ENCODE measurements at regions not wholly inside any gene's neighbourhood (a gene's known extent, or its start where the extent isn't known, plus 50 kb on each side); places are given as distances from the start of the nearest gene placed in this dataset.

DNA sequence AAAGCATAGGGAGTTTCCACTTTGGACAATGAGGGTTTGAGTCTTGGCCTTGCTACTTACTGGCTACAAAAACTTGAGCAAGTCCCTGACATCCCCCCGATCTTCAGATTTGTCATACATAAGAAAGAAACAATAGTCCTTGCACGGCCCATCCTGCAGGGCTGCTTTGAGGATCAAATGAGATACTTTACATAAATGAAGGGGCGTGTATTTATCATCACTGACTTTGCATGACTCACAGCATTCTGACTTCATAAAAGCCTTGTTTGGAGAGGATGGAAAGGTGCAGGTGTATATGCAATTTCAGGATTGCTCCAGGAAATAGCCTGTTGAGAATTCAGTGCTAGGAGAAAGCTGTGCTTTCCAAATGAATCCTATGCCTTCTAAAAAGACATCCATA, 465.0 kb upstream of the MAF start:
- no peak for DNase-seq

GRCh38 chr16:80063713-80064069, 463.2 kb upstream of the MAF start:
- DNase-seq: no peak

DNA sequence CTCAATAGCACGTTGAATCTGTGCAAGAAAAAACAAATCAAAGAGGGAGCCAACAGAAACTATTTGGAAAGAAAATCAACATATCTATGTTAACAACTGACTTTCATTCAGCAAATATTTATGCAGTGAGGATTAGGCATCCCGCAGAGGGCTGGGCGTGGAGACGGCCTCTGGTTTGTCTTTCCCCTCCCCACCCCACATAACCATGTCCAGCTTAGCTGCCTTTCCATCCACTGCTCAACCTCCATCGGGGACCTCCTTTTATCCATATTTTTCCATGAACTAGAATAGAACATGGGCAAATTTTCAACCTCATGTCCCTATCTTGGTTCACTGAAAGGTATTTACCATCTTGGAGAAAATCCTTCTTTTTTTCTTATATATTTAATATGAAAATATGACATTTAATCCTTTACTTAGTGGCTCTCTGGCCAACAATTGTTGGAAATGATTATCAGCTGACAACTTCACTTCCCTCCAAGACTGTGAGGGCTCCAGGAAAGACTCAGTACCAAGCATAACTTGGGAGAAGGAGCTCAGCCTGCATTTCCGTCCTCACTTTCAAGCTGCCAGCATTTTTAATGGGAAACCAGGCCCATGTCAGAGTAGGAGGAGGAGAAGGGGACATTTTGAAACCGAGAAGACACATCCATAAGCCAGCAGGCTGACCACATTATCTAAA, 462.6 kb upstream of the MAF start:
- DNase-seq: no peak

GRCh38 chr16:80062361-80063030, 462.0 kb upstream of the MAF start:
- DNase-seq: no peak

GRCh38 chr16:80060470-80060869, 459.9 kb upstream of the MAF start:
- no peak for DNase-seq

DNA sequence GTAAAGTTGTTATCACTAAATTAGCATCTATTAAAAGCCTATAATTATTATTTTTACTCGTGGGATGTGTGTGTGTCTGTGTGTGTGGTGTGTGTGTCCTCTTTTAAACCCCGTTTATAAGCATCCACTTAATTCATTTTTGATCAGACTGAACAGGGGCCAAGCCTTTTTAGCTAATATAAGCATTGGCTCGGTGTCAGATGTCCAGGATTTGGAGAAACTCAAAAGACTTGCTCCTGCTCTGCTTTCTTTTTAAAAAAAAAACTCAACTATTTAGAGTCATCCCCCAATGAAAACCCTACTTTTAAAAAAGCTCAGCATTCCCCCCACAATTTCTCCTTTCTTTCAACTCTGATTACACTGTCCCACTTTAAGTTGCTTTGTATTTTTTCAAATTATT, 459.3 kb upstream of the MAF start:
- no peak for DNase-seq

DNA sequence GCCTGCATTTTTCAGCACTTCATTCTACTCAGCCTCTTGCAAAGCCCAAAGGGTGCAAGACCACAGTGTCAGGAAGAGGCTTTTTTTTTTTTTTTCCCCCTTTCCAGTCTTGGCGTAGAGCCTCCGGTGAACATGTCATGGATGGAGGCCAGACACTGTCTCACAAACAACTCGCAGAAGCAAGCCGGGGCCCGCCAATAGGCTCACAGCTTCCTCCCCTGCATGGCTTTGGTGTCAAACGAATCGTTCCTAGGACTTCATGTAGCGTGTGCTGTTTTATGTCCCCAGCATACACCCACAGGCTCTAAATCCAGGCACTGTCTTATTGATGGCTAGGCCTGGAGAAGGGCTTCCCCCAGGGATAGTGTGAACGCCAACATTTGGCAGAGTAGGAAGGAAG, 457.7 kb upstream of the MAF start:
- DNase-seq: no peak

- no peak for DNase-seq
Measured at GRCh38 chr16:80056324-80056723, 455.8 kb upstream of the MAF start.

DNA sequence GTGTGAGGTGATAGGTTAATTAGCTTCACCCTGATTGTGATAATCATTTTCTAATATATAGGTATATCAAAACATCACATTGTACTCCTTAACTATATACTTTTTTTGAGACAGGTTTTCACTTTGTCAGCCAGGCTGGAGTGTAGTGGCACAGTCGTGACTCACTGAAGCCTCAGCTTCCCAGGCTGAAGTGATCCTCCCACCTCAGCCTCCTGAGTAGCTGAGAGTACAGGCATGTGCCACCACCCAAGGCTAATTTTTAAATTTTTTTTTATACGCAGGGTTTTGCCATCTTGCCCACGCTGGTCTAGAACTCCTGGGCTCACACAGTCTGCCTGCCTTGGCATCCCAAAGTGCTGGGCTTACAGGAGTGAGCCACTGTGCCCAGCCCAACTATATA, 455.3 kb upstream of the MAF start:
- DNase-seq: no peak

DNA sequence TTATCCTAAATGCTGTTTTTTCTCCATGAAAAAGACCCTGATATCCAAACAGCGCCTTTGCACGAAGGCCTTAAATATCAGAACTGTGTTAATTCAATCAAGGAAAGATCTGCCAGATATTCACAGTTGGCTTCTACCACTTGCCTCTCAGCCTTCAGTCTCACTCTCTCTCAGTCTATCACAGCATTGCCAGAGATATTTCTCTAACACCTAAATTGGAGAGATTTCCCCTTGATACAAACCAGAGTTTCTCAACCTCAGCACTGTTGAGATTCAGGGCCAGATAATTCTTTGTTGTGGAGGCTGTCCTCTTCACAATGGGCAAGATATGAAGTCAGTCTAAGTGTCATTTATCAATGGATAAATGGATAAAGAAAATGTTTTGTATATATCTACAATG, 454.1 kb upstream of the MAF start:
- no peak for DNase-seq

DNA sequence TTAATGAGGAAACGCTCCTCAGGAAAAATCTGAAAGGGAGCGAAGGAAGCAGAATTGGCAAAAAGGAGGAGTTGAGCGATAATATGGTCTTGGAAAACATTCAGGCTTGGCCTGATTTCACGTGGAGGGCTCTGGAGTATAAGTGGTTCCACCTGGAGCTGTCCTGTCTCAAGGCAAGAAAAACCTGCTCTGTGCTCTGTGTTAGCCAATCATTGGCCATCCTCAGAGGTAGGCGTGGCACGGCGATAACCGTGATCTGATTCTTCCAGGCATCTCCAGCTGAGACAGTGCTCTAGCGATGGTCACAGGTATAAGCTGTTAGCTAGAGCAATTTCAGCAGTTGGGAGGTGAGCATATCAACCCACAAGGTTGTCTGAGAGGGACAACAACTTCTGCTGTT, 450.5 kb upstream of the MAF start:
- DNase-seq: no peak

DNA sequence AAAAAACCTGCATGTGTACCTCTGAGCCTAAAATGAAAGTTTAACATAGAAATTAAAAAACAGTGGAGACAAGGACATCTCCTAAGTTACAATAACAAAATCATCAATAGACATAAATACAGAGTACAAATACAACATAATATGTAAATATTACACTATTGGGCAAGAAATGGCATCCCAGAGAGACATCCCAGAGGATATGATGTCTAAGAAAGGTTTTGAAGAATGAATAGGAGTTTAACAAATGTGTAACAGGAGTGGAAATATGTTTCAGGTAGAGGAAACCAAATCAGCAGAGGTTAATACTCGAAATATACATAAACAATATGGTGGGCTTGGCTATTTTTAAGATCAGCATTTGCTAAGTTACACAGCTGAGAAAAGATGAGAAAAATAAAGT, 447.7 kb upstream of the MAF start:
- no peak for DNase-seq

DNA sequence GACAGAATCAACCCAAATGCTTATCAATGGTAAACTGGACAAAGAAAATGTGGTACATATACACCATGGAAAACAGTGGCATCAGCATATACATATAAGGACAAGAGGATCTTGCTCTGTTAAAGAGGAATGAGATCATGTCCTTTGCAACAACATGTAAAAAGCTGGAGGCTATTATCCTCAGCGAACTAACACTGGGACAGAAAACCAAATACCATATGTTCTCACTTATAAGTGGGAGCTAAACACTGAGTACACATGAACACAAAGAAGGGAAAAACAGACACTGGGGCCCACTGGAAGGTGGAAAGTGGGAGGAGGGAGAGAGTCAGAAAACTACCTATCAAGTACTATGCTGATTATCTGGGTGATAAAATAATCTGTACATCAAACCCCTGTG, 447.3 kb upstream of the MAF start:
- DNase-seq: no peak

GRCh38 chr16:80046848-80047247, 446.3 kb upstream of the MAF start:
- no peak for DNase-seq

DNA sequence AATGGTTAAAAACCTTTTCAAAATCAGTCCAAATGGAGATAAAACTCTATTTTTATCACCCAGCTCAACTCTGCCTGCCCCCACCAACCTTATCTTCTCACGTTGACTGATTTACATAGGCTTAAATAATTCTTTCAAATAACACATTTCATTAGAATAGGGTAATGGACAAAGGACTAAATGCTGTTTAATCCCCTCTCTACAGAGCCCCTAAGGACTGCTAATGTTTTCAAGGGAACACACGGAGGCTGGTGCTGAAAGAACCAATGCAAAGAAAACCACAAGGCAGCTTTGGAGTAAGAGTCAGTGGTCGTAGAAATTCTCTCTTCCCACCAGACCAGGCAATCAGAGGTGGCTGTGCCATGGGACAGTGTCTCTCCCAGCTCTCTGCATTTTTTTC, 445.7 kb upstream of the MAF start:
- DNase-seq: no peak

- DNase-seq: no peak
Measured at GRCh38 chr16:80045861-80046260, 445.3 kb upstream of the MAF start.

DNA sequence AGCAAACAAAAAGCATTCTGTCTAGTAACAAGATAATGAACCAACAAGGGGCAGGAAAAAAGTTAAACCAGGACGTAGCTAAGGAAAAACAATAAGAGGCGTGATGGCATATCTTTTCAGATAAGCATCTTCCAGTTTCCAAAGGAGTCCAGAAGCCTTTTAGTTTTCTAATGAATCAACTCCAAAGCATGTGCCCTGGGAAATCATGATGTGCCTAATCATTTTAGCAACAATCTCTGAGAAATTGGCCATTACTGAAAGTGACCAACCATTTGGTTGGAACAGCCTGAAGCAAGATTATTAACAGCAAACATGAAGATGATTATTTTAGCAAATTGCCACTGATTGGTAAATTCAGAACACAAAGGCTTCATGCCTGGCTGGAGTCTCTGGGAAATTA, 440.9 kb upstream of the MAF start:
- no peak for DNase-seq

GRCh38 chr16:80040814-80041213, 440.3 kb upstream of the MAF start:
- no peak for DNase-seq

GRCh38 chr16:80040413-80040812, 439.9 kb upstream of the MAF start:
- no peak for DNase-seq

DNA sequence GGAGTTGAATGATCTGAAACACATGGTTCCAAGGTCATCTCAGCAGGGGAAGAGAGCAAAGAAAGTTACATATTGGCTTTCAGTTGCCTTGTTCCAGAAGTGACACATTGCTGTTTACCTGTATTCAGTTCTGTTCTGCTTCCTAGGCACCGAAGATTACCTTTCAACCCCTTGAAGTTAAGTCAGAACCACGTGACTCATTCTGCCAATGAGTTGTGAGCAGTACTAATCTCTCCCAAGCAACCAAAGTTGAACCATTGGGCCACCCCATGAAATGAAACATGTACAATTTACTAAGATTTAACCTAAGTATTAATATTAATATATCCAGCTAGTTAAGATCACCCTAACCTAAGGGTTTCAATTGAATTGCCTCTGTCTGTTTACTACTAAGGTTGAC, 439.2 kb upstream of the MAF start:
- DNase-seq: no peak

DNA sequence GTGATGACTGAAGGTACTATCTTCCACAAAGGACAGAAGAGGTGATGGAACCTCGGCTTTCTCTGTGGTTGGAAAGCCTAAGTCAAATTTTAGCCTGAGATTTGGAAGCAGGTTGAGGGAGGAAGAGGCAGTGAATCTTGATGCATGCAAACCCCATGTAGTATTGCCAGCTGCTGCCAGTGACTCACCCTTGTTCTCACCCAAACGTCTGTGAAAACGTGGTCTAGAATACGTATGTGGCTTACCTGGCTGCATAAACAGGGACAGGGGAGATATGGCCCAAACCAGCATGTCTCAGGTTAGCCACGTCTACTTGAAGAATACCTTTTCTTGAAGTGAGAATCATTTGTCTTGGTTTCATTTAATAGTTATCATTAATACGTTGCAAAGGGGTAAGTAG, 438.0 kb upstream of the MAF start:
- DNase-seq: no peak

GRCh38 chr16:80034948-80035663, 434.6 kb upstream of the MAF start:
- no peak for DNase-seq

DNA sequence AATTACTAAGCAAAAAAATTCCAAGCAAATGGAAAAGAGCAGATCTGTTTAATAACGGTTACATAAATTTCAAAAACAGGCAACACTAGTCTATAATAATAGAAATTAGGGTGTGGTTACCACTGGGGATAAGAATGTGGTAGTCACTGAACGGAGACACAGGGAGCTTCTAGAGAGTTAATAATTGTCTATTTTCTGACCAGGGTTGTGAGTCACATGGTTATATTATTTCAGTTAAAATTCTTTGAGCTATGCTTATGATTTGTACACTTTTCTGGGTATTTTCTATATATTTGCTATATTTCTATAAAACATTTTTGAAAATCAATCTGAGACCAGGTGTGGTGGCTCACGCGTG, 433.9 kb upstream of the MAF start:
- DNase-seq: no peak

- DNase-seq: no peak
Measured at GRCh38 chr16:80033783-80034468, 433.4 kb upstream of the MAF start.

Measured in NCI-H446 (cell line).